ENCODE measurements at regions not wholly inside any gene's neighbourhood (a gene's known extent, or its start where the extent isn't known, plus 50 kb on each side); places are given as distances from the start of the nearest gene placed in this dataset.

- no peak for TF ChIP-seq CTCF (IDR thresholded peaks at IDR 0.05; ENCODE audit: low read depth, low read length)
- no peak overlapping the region for H3K4me3 ChIP-seq (replicated peaks in 1 of 2; ENCODE audit: low read depth in 2 of 2, low read length in 2 of 2)
- peak in 1 of 2 donors; percentile 12 for DNase-seq (ENCODE audit: low read depth in 2 of 2)
These were observed 89.5 kb downstream of the ALX1 start for GRCh38 chr12:85369365-85370154.

- no peak for TF ChIP-seq CTCF (IDR thresholded peaks at IDR 0.05; ENCODE audit: low read depth, low read length)
- no peak overlapping the region for H3K4me3 ChIP-seq (replicated peaks in 1 of 2; ENCODE audit: low read depth in 2 of 2, low read length in 2 of 2)
- no peak for DNase-seq (ENCODE audit: low read depth in 2 of 2)
These were observed 93.0 kb downstream of the ALX1 start for GRCh38 chr12:85373045-85373444.

GRCh38 chr12:85374981-85375380 is 95.0 kb downstream of the ALX1 start:
- no peak for DNase-seq (ENCODE audit: low read depth in 2 of 2)
- no peak overlapping the region for H3K4me3 ChIP-seq (replicated peaks in 1 of 2; ENCODE audit: low read depth in 2 of 2, low read length in 2 of 2)
- no peak for TF ChIP-seq CTCF (IDR thresholded peaks at IDR 0.05; ENCODE audit: low read depth, low read length)

GRCh38 chr12:85385406-85385805 is 105.4 kb downstream of the ALX1 start:
- no peak overlapping the region for H3K4me3 ChIP-seq (replicated peaks in 1 of 2; ENCODE audit: low read depth in 2 of 2, low read length in 2 of 2)
- DNase-seq (ENCODE audit: low read depth in 2 of 2): no peak

GRCh38 chr12:85390266-85390665 is 110.2 kb downstream of the ALX1 start:
- TF ChIP-seq CTCF (IDR thresholded peaks at IDR 0.05; ENCODE audit: low read depth, low read length): no peak
- no peak for DNase-seq (ENCODE audit: low read depth in 2 of 2)
- no peak overlapping the region for H3K4me3 ChIP-seq (replicated peaks in 1 of 2; ENCODE audit: low read depth in 2 of 2, low read length in 2 of 2)

More at GRCh38 chr12:85385406-85385805, 105.4 kb downstream of the ALX1 start:
- no peak for TF ChIP-seq CTCF (IDR thresholded peaks at IDR 0.05; ENCODE audit: low read depth, low read length)

- TF ChIP-seq CTCF (IDR thresholded peaks at IDR 0.05; ENCODE audit: low read depth, low read length): no peak
- DNase-seq (ENCODE audit: low read depth in 2 of 2): no peak
- H3K4me3 ChIP-seq (replicated peaks in 1 of 2; ENCODE audit: low read depth in 2 of 2, low read length in 2 of 2): no peak overlapping the region
These were observed 112.5 kb downstream of the ALX1 start for GRCh38 chr12:85392508-85392907.

- TF ChIP-seq CTCF (IDR thresholded peaks at IDR 0.05; ENCODE audit: low read depth, low read length): no peak
- DNase-seq (ENCODE audit: low read depth in 2 of 2): no peak
- H3K4me3 ChIP-seq (replicated peaks in 1 of 2; ENCODE audit: low read depth in 2 of 2, low read length in 2 of 2): no peak overlapping the region
These were observed 113.6 kb downstream of the ALX1 start for GRCh38 chr12:85393606-85394005.
